Pancreas (tissue), 10 donors: ENCODE measurements at regions not wholly inside any gene's neighbourhood (a gene's known extent, or its start where the extent isn't known, plus 50 kb on each side); places are given as distances from the start of the nearest gene placed in this dataset.

Experiments
- ATAC-seq, 4 donors: fragments of 200-7000 bp; cut with Tn5 transposase; one replicate each; pipeline versions ENCODE4 v1.8.0 to v1.9.1; 2020; ENCODE audit warnings: mild to moderate bottlenecking in 4 of 4, moderate library complexity in 4 of 4
- DNase-seq, 6 donors: peaks; one replicate each; pipeline ENCODE4 v3.0.0-alpha.2; 2020
- FAIRE-seq: peaks from 2 replicates; lab custom pipeline; 2012; peaks lifted over from hg19 to GRCh38; lab: Jason Lieb, UNC
- H3K27ac ChIP-seq, 4 donors: fragments of 200-600 bp; sonication (generic); 1 replicate in 3 of 4; 2 replicates in 1 of 4; pipeline versions ENCODE4 v1.5.0 to v1.8.0; 2020
- H3K27me3 ChIP-seq, 4 donors: fragments of 200-600 bp; one replicate each; pipeline ENCODE4 v1.8.0; 2021
- H3K36me3 ChIP-seq, 3 donors: fragments of 200-600 bp; sonication (generic) in 1 of 3; one replicate each; pipeline versions ENCODE4 v1.5.0 to v1.8.0; 2020 to 2021
- H3K4me1 ChIP-seq, 3 donors: fragments of 200-600 bp; one replicate each; pipeline ENCODE4 v1.8.0; 2021
- H3K4me3 ChIP-seq, 4 donors: fragments of 200-600 bp; sonication (generic) in 2 of 4; one replicate each; pipeline versions ENCODE4 v1.5.0 to v1.8.0; 2020 to 2021
- H3K9me3 ChIP-seq, 4 donors: fragments of 200-600 bp; one replicate each; pipeline ENCODE4 v1.8.0; 2021
- CTCF ChIP-seq, 4 donors: fragments of 200-600 bp; sonication (generic) in 3 of 4; IDR thresholded peaks; one replicate each; pipeline versions ENCODE4 v1.5.0 to v1.8.0; 2021; ENCODE audit warnings: antibody characterized with exemption in 4 of 4
- WGBS, 2 donors: extraction: QIAGEN DNeasy Blood & Tissue Kit; methylation state at CpG; one replicate each; pipeline ENCODE4 v1.1.7; 2013; 5-methylcytosine and 5-hydroxymethylcytosine counted together
- intact Hi-C, 3 donors: fragments of 100-400 bp; cut with DNase I; formaldehyde crosslinking; loops; one replicate each; pipeline versions ENCODE4 v1.11.1 to v1.14.2; 2022
- donor health status: healthy with polysubstance abuse.
- donor health status: DM: no; HTN: no; CAD: no; lungs with moderate emphysema.
- donor health status: DM: no; HTN: no; CAD: no.
- donor health status: control.
- donor health status: control.
- donor health status: Bipolar disorder and iron deficiency.
- donor health status: DM: yes; HTN: yes; CAD: no.
- donor health status: DM: no; HTN: no; CAD: no.
- donor health status: DM: no; HTN: no; CAD: no.
- donor health status: DM: yes; HTN: yes; CAD: no.

GRCh38 chr21:26784974-26785373 lies 60.2 kb downstream of the ADAMTS1 start:
- Histone ChIP-seq H3K4me3 (no peak overlapping the region), H3K36me3 (no peaks in the 10 kb centered on the region), H3K4me1 (peaks cover 0 to 2% (median under 1%) of the 10 kb centered on the region in 3 donors), H3K27ac (no peak overlapping the region), H3K27me3 (no peaks in the 10 kb centered on the region), H3K9me3 (no peaks in the 10 kb centered on the region)
- DNase-seq (no peak), FAIRE-seq (no peak), ATAC-seq (peak in 1 of 4 donors; percentile 53)
- intact Hi-C loops = no loop called here
- no peak for TF ChIP-seq CTCF (IDR thresholded peaks at IDR 0.05)
- 80 to 86% methylated on average over 3 of the region's 3 CpGs for WGBS, 2 donors

GRCh38 chr21:26783466-26784195 lies 61.6 kb downstream of the ADAMTS1 start:
- H3K9me3 ChIP-seq = no peaks in the 10 kb centered on the region
- 10 to 11% methylated on average over 1 of the region's 1 CpG for WGBS, 2 donors
- no peak overlapping the region for H3K4me3 ChIP-seq
- no peak for TF ChIP-seq CTCF (IDR thresholded peaks at IDR 0.05)
- FAIRE-seq (no peak), ATAC-seq (no peak), DNase-seq (no peak)
- H3K27me3 ChIP-seq = no peaks in the 10 kb centered on the region
- no peaks in the 10 kb centered on the region for H3K36me3 ChIP-seq
- intact Hi-C loops = no loop called here
- H3K4me1 ChIP-seq = no peaks in the 10 kb centered on the region
- H3K27ac ChIP-seq = no peak overlapping the region

- Histone ChIP-seq H3K9me3 (no peaks in the 10 kb centered on the region), H3K4me1 (no peaks in the 10 kb centered on the region), H3K27ac (no peak overlapping the region), H3K36me3 (no peaks in the 10 kb centered on the region), H3K4me3 (no peak overlapping the region), H3K27me3 (no peaks in the 10 kb centered on the region)
- intact Hi-C loops = no loop called here
- DNase-seq = no peak
- 74 to 79% methylated on average over 2 of the region's 2 CpGs for WGBS, 2 donors
- ATAC-seq = peak in 1 of 4 donors; percentile 38
- no peak for FAIRE-seq
- TF ChIP-seq CTCF (IDR thresholded peaks at IDR 0.05) = no peak
Observed at GRCh38 chr21:26782747-26783146, 62.5 kb downstream of the ADAMTS1 start.

- TF ChIP-seq CTCF (IDR thresholded peaks at IDR 0.05) = no peak
- DNase-seq = no peak
- no peak for FAIRE-seq
- 84 to 85% methylated on average over 3 of the region's 3 CpGs for WGBS, 2 donors
- no peak overlapping the region for H3K27ac ChIP-seq
- no peaks in the 10 kb centered on the region for H3K36me3 ChIP-seq
- no peaks in the 10 kb centered on the region for H3K27me3 ChIP-seq
- H3K4me1 ChIP-seq = no peaks in the 10 kb centered on the region
- H3K4me3 ChIP-seq = no peak overlapping the region
- peak in 1 of 4 donors; percentile 38 for ATAC-seq
- intact Hi-C loops = no loop called here
- H3K9me3 ChIP-seq = no peaks in the 10 kb centered on the region
Observed at GRCh38 chr21:26782331-26782730, 62.9 kb downstream of the ADAMTS1 start.

GRCh38 chr21:26781331-26781730 lies 63.9 kb downstream of the ADAMTS1 start:
- TF ChIP-seq CTCF (IDR thresholded peaks at IDR 0.05) = no peak
- WGBS, 2 donors = 75 to 95% methylated on average over 1 of the region's 1 CpG
- H3K27ac ChIP-seq = no peak overlapping the region
- ATAC-seq (peak in 1 of 4 donors; percentile 14), DNase-seq (no peak), FAIRE-seq (no peak)
- H3K4me3 ChIP-seq = no peak overlapping the region
- H3K4me1 ChIP-seq = no peaks in the 10 kb centered on the region
- intact Hi-C loops = no loop called here
- H3K9me3 ChIP-seq = no peaks in the 10 kb centered on the region
- H3K27me3 ChIP-seq = no peaks in the 10 kb centered on the region
- no peaks in the 10 kb centered on the region for H3K36me3 ChIP-seq
